Calu3 (cell line): ENCODE measurements at regions not wholly inside any gene's neighbourhood (a gene's known extent, or its start where the extent isn't known, plus 50 kb on each side); places are given as distances from the start of the nearest gene placed in this dataset.
"Not testable (repeated sequence)": the region's sequence is repeated elsewhere in the genome, so short reads cannot be mapped to it uniquely, and the experiment has no call there.

Source experiments
- BruUV-seq: library from RNA; stranded (reverse); fragments of 400-500 nt; replicated peaks from 2 replicates; lab custom pipeline; 2021; lab: Mats Ljungman, UMichigan
- CTCF ChIA-PET: fragments of 300-600 bp; sonication (Branson Sonifier 250); formaldehyde crosslinking; loops from one replicate; lab custom pipeline; 2022; ENCODE audit warnings: antibody characterized with exemption; lab: Charles Lee
- DNase-seq: peaks from one replicate; pipeline ENCODE4 v3.0.0; 2022
- H3K27ac Mint-ChIP-seq: one replicate; pipeline ENCODE4 v1.8.0; 2022; ENCODE audit warnings: mixed read lengths; ENCODE audit not compliant: unreplicated experiment
- H3K27me3 Mint-ChIP-seq: one replicate; pipeline ENCODE4 v1.8.0; 2022; ENCODE audit warnings: mixed read lengths; ENCODE audit not compliant: unreplicated experiment
- H3K36me3 Mint-ChIP-seq: one replicate; pipeline ENCODE4 v1.8.0; 2022; ENCODE audit warnings: mild to moderate bottlenecking, moderate library complexity, mixed read lengths; ENCODE audit not compliant: insufficient read depth, unreplicated experiment
- H3K4me1 Mint-ChIP-seq: one replicate; pipeline ENCODE4 v1.8.0; 2022; ENCODE audit warnings: mild to moderate bottlenecking, low read depth, mixed read lengths; ENCODE audit not compliant: unreplicated experiment
- H3K4me3 Mint-ChIP-seq: one replicate; pipeline ENCODE4 v1.8.0; 2022; ENCODE audit warnings: mild to moderate bottlenecking, low read depth, moderate library complexity, mixed read lengths; ENCODE audit not compliant: unreplicated experiment
- H3K9me3 Mint-ChIP-seq: one replicate; pipeline ENCODE4 v1.8.0; 2022; ENCODE audit warnings: low read depth, mixed read lengths; ENCODE audit not compliant: unreplicated experiment
- intact Hi-C: fragments of 100-400 bp; cut with micrococcal nuclease; formaldehyde crosslinking; loops from one replicate; pipeline ENCODE4 v1.10.0; 2022; ENCODE audit not compliant: unreplicated experiment

DNA sequence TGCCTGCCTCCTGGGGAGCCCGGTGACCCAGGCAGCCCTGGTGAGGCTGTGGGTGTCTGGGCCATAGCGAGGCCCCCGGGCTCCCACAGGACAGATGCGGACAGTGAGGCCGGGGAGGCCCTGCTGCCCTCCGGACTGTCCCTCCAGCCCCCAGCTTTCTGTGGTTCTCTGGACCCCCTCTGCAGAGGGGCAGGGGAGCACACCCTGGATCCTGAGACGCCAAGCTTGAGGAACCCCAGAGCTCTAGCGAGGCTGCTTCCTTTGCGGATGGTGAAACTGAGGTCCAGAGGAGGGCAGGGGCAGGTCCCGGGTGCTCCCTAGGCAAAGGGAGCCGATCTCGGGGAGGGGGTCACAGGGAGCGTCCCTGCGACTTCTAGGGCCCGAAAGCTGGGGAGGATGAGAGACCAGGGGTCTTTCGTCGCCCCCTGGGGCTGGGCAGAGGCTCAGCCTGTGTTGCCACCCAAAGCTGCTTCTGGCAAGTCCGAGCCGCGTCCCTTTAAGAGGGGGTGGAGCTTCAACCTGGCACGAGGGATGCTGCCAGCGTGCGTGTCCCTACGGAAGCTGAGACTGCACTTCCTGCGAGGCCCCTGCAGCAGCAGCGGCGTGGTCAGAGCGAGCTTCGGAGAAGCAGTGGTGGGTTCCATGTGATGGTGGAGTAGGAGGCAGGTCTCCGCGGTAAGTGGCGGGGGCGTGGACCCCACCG is 94.7 kb downstream of the POTEH start:
- CTCF ChIA-PET, H3K36me3 Mint-ChIP-seq, intact Hi-C loops, H3K4me3 Mint-ChIP-seq, DNase-seq, BruUV-seq, H3K27ac Mint-ChIP-seq, H3K9me3 Mint-ChIP-seq, H3K27me3 Mint-ChIP-seq, H3K4me1 Mint-ChIP-seq: not testable (repeated sequence)

DNA sequence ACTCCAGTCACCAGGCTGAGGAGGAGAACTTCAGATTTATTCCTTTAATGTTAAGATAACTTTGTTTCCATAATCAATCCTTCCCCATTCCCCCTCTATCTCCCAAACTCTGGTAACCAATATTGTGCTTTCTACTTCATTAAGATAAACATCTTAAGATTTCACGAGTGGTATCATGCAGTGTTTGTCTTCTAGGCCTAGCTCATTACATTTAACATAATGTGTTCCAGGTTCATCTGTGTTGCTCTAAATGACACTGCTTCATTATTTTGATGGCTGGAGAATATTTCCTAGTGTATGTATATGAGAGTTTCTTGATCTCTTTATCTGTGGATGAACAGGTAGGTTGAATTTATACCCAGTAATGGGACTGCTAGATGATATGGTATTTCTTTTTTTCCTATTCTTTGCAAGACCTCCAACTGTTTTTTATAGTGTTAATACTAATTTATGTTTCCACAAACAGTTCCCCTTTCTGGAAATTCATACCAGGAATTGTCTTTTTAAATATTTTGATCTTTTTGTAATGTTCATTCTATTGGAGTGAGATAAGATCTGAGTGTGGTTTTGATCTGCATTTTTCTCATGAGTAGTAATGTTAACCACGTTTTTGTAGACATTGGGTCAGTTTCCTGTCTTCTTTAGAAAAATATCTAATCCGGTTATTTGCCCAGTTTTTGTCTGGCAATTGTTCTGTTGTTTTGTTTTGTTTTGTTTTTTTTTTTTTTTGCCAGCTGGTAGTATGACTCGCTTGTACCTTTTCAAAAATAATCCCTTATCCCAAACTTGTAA is 97.3 kb downstream of the POTEH start:
- H3K4me1 Mint-ChIP-seq, intact Hi-C loops, H3K27ac Mint-ChIP-seq, DNase-seq, H3K36me3 Mint-ChIP-seq, H3K4me3 Mint-ChIP-seq, CTCF ChIA-PET, BruUV-seq, H3K27me3 Mint-ChIP-seq, H3K9me3 Mint-ChIP-seq: not testable (repeated sequence)

DNA sequence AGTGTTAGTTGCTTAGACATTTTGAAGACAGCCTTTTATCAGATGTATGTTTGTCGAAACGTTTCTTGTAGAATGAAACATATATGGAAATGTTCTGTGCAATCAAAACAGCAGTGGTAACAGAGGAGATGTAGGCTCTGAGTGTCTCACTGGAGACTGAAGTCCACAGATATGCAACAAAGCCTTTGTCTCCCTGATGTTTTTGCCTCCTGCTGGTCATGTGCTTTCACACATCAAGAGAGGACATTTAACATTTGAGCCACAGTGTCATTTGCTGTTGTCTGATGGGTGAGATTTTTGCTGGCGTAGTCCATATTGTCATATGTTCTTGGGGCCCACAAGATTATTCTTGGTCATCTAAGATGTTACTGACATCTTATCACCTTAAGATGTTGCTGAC is 101.7 kb downstream of the POTEH start:
- DNase-seq, H3K27me3 Mint-ChIP-seq, H3K36me3 Mint-ChIP-seq, H3K9me3 Mint-ChIP-seq, BruUV-seq, intact Hi-C loops, H3K4me3 Mint-ChIP-seq, H3K27ac Mint-ChIP-seq, CTCF ChIA-PET, H3K4me1 Mint-ChIP-seq: not testable (repeated sequence)

DNA sequence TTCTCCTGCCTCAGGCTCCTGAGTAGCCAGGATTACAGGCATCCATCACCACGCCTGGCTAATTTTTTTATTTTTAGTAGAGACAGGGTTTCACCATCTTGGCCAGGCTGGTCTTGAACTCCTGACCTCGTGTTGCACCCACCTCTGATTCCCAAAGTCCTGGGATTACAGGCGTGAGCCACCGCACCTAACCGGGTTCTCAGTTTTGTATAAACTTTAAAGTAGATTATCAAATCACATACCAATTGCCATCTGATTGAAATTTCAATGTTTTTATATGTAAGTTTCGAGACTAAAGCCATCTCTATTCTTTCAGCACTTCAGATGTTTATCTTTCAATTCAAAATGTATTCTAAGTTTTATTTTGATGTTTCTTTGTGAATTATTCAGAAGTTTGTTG is 110.1 kb downstream of the POTEH start:
- H3K4me3 Mint-ChIP-seq, H3K27me3 Mint-ChIP-seq, H3K9me3 Mint-ChIP-seq, H3K27ac Mint-ChIP-seq, CTCF ChIA-PET, BruUV-seq, H3K4me1 Mint-ChIP-seq, H3K36me3 Mint-ChIP-seq, intact Hi-C loops, DNase-seq: not testable (repeated sequence)

DNA sequence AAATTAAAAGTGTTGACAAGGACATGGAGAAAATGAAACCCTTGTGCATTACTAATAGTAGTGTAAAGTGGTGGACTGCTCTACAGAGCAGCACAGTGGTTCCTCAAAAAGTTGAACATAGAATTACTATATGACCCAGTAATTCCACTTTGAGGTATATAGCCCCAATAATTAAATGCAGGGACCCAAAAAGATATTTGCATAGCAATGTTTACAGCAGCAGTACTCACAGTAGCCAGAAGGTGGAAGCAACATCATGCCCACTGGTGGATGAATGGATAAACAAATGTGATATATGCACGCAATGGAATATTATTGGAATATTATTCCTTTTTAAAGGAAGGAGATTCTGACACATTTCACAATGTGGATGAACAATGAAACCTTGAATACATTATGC is 121.3 kb downstream of the POTEH start:
- CTCF ChIA-PET, H3K27me3 Mint-ChIP-seq, H3K4me3 Mint-ChIP-seq, H3K36me3 Mint-ChIP-seq, BruUV-seq, H3K4me1 Mint-ChIP-seq, H3K9me3 Mint-ChIP-seq, H3K27ac Mint-ChIP-seq, intact Hi-C loops: not testable (repeated sequence)
- peak; percentile 13 for DNase-seq

DNA sequence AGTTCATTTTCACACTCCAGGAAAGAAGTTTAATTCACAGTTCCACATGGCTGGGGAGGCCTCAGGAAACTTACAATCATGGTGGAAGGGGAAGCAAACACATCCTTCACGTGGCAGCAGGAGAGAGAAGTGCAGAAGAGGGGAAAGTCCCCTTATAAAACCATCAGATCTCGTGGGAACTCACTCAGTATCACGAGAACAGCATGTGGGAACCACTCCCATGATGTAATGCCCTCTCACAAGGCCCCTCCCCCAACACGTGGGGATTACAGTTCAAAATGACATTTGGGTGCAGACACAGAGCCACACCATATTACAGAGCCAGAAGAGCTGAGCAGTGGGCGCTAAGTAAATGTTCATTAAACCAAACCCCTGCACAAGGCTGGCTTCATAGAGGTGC is 126.0 kb downstream of the POTEH start:
- DNase-seq, H3K9me3 Mint-ChIP-seq, H3K4me1 Mint-ChIP-seq, H3K27ac Mint-ChIP-seq, BruUV-seq, CTCF ChIA-PET, intact Hi-C loops, H3K27me3 Mint-ChIP-seq, H3K36me3 Mint-ChIP-seq, H3K4me3 Mint-ChIP-seq: not testable (repeated sequence)

DNA sequence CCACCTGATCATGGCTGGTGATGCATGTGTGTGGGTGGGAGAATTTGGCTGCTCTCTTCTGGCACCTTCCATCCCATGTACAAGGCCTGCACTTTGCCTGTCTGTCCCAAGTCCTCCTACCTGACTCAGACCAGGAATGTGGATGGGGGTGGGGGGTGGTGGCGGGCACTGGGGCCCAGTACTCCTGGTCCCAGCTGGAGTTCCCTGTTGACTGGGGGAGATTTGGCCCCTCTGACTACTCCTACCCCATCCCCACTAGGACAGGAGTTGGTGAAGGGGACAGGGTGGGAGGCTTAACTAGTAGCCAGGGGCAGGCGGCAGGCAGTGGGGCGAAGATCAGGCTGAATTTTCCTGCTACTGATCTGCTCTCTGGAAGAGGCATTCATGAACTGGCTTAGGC is 126.6 kb downstream of the POTEH start:
- H3K27ac Mint-ChIP-seq, H3K4me3 Mint-ChIP-seq, H3K9me3 Mint-ChIP-seq, H3K4me1 Mint-ChIP-seq, H3K27me3 Mint-ChIP-seq, H3K36me3 Mint-ChIP-seq, CTCF ChIA-PET, BruUV-seq, DNase-seq, intact Hi-C loops: not testable (repeated sequence)

DNA sequence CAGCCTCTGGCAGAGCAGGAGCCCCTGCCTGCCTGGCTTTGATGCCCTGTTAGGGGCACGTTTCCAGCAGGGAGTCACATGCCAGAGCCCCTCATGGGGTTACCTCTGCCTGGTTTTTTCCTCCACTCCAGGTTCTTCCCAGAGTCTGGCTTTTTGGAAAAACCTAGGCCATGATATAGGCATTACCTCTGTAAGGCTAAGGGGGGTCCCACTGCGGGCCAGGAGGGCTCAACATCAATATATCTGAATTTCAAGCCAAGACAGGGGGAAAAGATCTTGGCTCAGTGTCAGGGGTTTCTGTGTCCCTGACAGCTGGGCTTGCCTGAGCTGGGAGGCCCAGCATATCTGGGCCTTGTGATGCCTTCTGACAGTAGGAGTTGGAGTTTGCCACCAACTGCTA is 127.4 kb downstream of the POTEH start:
- H3K27me3 Mint-ChIP-seq, H3K27ac Mint-ChIP-seq, CTCF ChIA-PET, H3K4me1 Mint-ChIP-seq, H3K36me3 Mint-ChIP-seq, H3K4me3 Mint-ChIP-seq, BruUV-seq, intact Hi-C loops, H3K9me3 Mint-ChIP-seq, DNase-seq: not testable (repeated sequence)

DNA sequence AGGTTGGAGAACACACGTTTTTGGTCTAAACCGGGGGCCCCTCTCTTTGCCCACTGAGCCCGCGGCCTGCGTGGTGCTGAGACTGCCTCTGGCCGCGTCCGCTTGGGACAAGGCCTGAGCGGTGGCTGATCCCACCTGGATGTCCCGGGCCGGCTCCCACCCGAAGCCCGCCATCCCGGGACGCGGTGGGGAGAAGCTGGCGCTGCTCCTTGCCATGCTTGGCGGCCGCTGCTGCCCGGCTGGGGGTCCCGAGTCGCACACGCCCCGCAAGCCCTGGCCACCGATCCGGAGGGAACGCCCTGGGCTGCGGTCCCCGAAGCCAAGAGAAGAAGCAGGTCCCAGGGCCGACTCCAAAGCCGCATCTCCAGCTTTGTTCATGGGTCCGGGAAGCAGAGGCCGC is 130.1 kb downstream of the POTEH start:
- H3K4me3 Mint-ChIP-seq, H3K27me3 Mint-ChIP-seq, H3K36me3 Mint-ChIP-seq, CTCF ChIA-PET, H3K4me1 Mint-ChIP-seq, H3K27ac Mint-ChIP-seq, DNase-seq, H3K9me3 Mint-ChIP-seq, intact Hi-C loops, BruUV-seq: not testable (repeated sequence)

DNA sequence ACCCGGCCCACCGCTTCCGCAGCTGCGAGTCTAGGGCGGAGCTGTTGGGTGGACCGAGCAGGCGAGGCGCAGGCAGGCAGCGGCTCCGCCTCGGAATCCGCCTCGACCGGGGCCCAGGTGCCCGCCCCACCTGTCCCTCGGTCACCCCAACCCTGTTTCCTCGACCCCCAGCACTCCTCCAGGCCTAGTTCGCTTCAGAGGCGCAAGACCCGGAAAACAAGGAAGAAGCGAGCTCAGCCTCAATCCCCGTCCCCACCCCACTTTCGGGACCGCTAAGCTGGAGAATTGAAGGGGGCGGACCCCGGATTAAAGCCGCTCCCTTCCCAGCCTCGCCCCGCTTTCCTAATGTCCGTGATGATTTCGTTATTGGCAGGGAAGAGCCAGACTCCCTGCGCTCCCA is 131.3 kb downstream of the POTEH start:
- H3K27ac Mint-ChIP-seq, H3K9me3 Mint-ChIP-seq, H3K4me3 Mint-ChIP-seq, DNase-seq, intact Hi-C loops, CTCF ChIA-PET, BruUV-seq, H3K4me1 Mint-ChIP-seq, H3K36me3 Mint-ChIP-seq, H3K27me3 Mint-ChIP-seq: not testable (repeated sequence)
